Prostate gland (tissue), 2 donors: ENCODE measurements at regions not wholly inside any gene's neighbourhood (a gene's known extent, or its start where the extent isn't known, plus 50 kb on each side); places are given as distances from the start of the nearest gene placed in this dataset.

ENCODE experiments used
- DNase-seq: peaks from one replicate; pipeline ENCODE4 v3.0.0-alpha.2; 2019; ENCODE audit warnings: low spot score
- H3K27ac ChIP-seq, 2 donors: fragments of 200-600 bp; sonication (generic); 2 replicates each; pipeline ENCODE4 v1.5.1; 2017 to 2019
- H3K27me3 ChIP-seq: fragments of 200-600 bp; sonication (generic); replicated peaks from 2 replicates; pipeline ENCODE4 v1.5.1; 2019; ENCODE audit not compliant: insufficient read depth
- H3K36me3 ChIP-seq, 2 donors: fragments of 200-600 bp; sonication (generic); 1 replicate in 1 of 2; 2 replicates in 1 of 2; pipeline versions ENCODE4 v1.5.1 to v1.8.1; 2017 to 2019
- H3K4me1 ChIP-seq: fragments of 200-600 bp; sonication (generic); replicated peaks from 2 replicates; pipeline ENCODE4 v1.5.1; 2019
- H3K4me3 ChIP-seq, 2 donors: fragments of 200-600 bp; sonication (generic); 2 replicates each; pipeline ENCODE4 v1.5.1; 2017 to 2019
- H3K9me3 ChIP-seq: fragments of 200-600 bp; sonication (generic); 2 replicates; pipeline ENCODE4 v1.5.1; 2017
- POLR2A ChIP-seq: fragments of 450-650 bp; IDR thresholded peaks from one replicate; pipeline ENCODE4 v1.6.1; 2016; ENCODE audit warnings: antibody characterized with exemption, mild to moderate bottlenecking
- POLR2AphosphoS5 ChIP-seq: sonication (generic); formaldehyde crosslinking; IDR thresholded peaks from one replicate; pipeline ENCODE4 v1.6.1; 2017; ENCODE audit warnings: antibody characterized with exemption
- WGBS: methylation state at CpG from one replicate; pipeline ENCODE4 v1.1.5; 2018; 5-methylcytosine and 5-hydroxymethylcytosine counted together
- intact Hi-C: fragments of 100-400 bp; cut with DNase I; formaldehyde crosslinking; loops from one replicate; pipeline ENCODE4 v1.14.2; 2022
- TF ChIP-seq, protein P1 (sequence below), 4 experiments: fragments of 200-600 bp in 2 of 4; fragments of 450-650 bp in 2 of 4; sonication (generic) in 2 of 4; IDR thresholded peaks; 1 replicate in 3 of 4; 2 replicates in 1 of 4; pipeline ENCODE4 v1.5.1; 2016 to 2019; ENCODE audit warnings: antibody characterized with exemption in 4 of 4, mild to moderate bottlenecking in 2 of 4, moderate library complexity in 2 of 4

DNA sequence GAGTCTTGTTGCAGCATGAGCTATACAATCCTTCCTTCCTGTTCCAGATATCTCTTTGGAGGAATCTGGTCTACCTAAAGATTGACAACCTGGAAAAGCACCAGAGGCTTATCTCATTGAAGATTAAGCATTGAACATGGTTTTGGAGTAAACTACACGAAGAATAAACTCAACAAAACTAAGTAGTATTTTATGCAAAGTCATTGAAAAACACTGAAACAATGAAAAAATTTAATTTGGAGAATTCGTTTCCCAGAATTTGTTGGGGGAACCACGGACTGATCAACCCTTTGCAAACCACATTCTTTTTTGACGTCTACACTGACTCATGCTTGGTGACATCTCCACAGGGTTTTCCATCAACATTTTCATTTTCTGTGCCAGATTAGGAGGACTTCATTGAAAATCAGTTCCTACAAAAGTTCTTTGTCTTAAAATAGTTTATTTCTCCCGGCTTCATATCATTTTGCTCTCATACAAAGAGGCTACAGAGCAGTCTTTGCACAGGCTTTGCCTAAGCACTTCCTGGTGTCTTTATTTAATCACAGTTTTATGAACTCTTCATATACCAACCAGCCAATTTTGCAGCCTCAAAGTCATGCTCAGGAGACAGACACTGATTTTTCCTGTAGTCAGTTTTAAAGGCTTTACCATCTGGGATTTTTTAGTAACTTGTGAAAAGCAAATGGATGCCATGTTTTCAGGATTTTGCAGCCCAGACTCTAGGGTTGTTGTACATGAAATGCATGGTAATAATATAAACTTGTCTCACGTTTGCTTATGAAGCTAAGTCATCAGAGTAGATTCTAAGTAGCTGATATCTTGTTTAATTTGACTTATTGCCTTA, 186.3 kb downstream of the C11orf91 start:
- TF ChIP-seq, protein P1, sequence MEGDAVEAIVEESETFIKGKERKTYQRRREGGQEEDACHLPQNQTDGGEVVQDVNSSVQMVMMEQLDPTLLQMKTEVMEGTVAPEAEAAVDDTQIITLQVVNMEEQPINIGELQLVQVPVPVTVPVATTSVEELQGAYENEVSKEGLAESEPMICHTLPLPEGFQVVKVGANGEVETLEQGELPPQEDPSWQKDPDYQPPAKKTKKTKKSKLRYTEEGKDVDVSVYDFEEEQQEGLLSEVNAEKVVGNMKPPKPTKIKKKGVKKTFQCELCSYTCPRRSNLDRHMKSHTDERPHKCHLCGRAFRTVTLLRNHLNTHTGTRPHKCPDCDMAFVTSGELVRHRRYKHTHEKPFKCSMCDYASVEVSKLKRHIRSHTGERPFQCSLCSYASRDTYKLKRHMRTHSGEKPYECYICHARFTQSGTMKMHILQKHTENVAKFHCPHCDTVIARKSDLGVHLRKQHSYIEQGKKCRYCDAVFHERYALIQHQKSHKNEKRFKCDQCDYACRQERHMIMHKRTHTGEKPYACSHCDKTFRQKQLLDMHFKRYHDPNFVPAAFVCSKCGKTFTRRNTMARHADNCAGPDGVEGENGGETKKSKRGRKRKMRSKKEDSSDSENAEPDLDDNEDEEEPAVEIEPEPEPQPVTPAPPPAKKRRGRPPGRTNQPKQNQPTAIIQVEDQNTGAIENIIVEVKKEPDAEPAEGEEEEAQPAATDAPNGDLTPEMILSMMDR (IDR thresholded peaks at IDR 0.05), result no peak
- TF ChIP-seq POLR2A (no peak), POLR2AphosphoS5 (no peak)
- intact Hi-C loops, result no loop called here
- H3K4me1 ChIP-seq, result no peaks in the 10 kb centered on the region

DNA sequence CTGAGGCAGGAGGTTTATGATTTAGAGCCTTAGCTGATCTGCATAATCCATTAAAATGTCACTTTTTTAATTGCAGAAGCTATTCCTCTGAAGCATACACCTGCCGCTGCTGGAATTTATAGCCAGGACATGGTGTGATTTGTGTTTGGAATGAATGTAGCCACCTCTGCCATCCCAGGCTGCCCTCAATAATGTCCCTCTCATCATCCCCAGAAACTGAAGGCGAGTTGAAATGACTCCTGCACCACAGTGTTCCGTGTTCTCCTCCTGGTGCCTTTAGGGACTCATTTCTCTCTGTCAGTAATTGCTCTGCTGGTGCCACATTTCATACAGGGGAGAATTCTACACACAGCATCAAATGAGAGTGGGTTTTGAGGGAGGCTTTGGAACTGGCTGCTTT, 191.0 kb downstream of the C11orf91 start:
- intact Hi-C loops, result no loop called here
- H3K9me3 ChIP-seq, result no peaks in the 10 kb centered on the region
- H3K27me3 ChIP-seq, result no peaks in the 10 kb centered on the region
- H3K4me3 ChIP-seq, result no peak overlapping the region
- H3K4me1 ChIP-seq, result no peaks in the 10 kb centered on the region
- TF ChIP-seq POLR2A (no peak), POLR2AphosphoS5 (no peak)
- TF ChIP-seq, protein P1 (IDR thresholded peaks at IDR 0.05), result no peak
- H3K36me3 ChIP-seq, result no peaks in the 10 kb centered on the region
- DNase-seq, result no peak
- 53% methylated on average over 3 of the region's 3 CpGs for WGBS
- no peak overlapping the region for H3K27ac ChIP-seq

More for the DNA sequence above, 186.3 kb downstream of the C11orf91 start:
- no peaks in the 10 kb centered on the region for H3K9me3 ChIP-seq
- H3K36me3 ChIP-seq, result no peaks in the 10 kb centered on the region
- no peak overlapping the region for H3K4me3 ChIP-seq
- no peak for DNase-seq
- no peaks in the 10 kb centered on the region for H3K27me3 ChIP-seq
- WGBS, result 75% methylated on average over 6 of the region's 6 CpGs
- no peak overlapping the region for H3K27ac ChIP-seq

GRCh38 chr11:33507967-33508366, 192.7 kb downstream of the C11orf91 start:
- no peak for DNase-seq
- no peaks in the 10 kb centered on the region for H3K9me3 ChIP-seq
- H3K27ac ChIP-seq, result no peak overlapping the region
- H3K27me3 ChIP-seq, result no peaks in the 10 kb centered on the region
- intact Hi-C loops, result no loop called here
- TF ChIP-seq POLR2A, result no peak
- TF ChIP-seq, protein P1 (IDR thresholded peaks at IDR 0.05), result no peak
- no peak for TF ChIP-seq POLR2AphosphoS5
- H3K4me3 ChIP-seq, result no peak overlapping the region
- H3K36me3 ChIP-seq, result no peaks in the 10 kb centered on the region
- 41% methylated on average over 3 of the region's 3 CpGs for WGBS
- H3K4me1 ChIP-seq, result no peaks in the 10 kb centered on the region

DNA sequence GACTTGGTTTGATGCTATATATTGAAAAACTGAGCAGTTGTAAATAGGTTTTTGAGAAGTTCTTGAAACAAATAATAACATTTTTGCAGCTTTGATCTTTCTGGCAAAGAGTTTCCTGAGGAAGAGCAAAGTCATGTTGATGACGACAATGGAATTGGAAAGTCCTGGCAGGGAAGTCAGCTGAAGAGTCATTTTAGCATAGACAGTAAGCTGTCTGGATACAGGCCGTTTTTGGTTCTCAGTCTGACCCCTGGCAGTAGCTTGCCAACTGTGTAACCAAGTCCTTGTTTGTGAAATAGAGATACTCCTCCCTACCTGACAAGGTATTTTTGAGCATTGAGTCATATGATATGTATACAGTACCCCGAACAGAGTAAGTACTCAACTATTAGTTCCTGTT, 193.3 kb downstream of the C11orf91 start:
- Histone ChIP-seq H3K36me3 (no peaks in the 10 kb centered on the region), H3K27ac (no peak overlapping the region), H3K27me3 (no peaks in the 10 kb centered on the region), H3K4me3 (no peak overlapping the region), H3K4me1 (no peaks in the 10 kb centered on the region), H3K9me3 (no peaks in the 10 kb centered on the region)
- 77% methylated on average over 3 of the region's 3 CpGs for WGBS
- intact Hi-C loops, result no loop called here
- no peak for TF ChIP-seq POLR2A
- TF ChIP-seq, protein P1 (IDR thresholded peaks at IDR 0.05), result no peak
- TF ChIP-seq POLR2AphosphoS5, result no peak
- DNase-seq, result no peak

DNA sequence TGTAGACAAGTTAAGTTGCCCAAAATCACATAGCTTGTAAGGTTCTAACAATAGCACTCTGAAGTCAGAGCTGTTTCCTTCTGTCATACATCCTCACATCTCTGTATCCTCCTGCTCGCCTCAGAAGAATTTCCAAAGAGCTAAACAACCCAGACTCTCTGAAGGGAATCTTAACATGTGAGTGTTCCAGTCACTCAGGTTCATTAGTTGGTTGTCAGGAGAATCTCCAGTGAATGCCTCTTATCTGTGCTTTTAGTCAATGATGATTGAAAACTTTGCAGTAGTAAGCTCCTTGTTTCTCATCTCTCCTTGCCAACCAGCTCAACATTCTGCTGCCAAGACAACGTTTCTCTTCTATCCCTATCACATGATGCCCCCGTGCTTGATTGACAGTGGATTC, 195.5 kb downstream of the C11orf91 start:
- DNase-seq, result no peak
- TF ChIP-seq, protein P1 (IDR thresholded peaks at IDR 0.05), result no peak
- TF ChIP-seq POLR2A, result no peak
- TF ChIP-seq POLR2AphosphoS5, result no peak
- Histone ChIP-seq H3K36me3 (no peaks in the 10 kb centered on the region), H3K27me3 (no peaks in the 10 kb centered on the region), H3K27ac (no peak overlapping the region), H3K4me3 (no peak overlapping the region), H3K4me1 (no peaks in the 10 kb centered on the region), H3K9me3 (no peaks in the 10 kb centered on the region)
- intact Hi-C loops, result no loop called here
- WGBS, result 59% methylated on average over 3 of the region's 3 CpGs
